Stimulated activated CD8-positive, alpha-beta memory T cell treated with anti-CD3 and anti-CD28 coated beads, Interleukin-12 subunit alpha, Interleukin-12 subunit beta, amount 100 ng/mL, for 24 hours (primary cell): ENCODE measurements at regions not wholly inside any gene's neighbourhood (a gene's known extent, or its start where the extent isn't known, plus 50 kb on each side); places are given as distances from the start of the nearest gene placed in this dataset.

Experiments used
- DNase-seq: peaks from one replicate; pipeline ENCODE4 v3.0.0-alpha.2; 2020; ENCODE audit errors: extremely low read depth

DNA sequence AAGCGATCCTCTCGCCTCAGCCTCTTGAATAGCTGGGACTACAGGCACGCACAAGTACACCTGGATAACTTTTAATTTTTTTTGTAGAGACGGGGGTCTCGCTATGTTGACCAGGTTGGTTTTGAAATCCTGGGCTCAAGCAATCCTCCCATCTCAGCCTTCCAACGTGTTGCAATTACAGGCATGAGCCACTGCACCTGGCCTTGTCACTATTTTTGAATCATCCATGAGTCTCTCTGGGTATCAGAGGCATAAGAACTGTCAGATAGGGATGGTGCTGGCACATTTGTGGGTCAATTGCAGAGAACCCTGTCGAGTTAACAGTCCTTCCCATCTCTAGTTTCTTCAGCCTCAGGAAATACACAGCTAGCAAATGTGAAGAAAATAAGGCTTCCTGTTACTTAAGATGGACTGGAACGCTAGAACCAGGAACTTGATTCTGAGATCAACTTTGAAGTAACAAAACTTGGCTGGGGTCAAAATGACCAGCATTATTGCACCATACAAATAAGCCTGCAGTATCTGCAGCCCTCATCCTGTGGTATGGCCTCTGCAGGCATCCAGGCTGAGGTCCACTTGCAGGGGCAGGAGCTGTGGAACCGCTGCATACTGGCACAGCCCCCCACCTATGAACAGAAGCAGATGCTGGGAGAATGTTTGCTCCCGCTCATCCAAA, 124.3 kb upstream of the GADD45A start:
- DNase-seq, result no peak

DNA sequence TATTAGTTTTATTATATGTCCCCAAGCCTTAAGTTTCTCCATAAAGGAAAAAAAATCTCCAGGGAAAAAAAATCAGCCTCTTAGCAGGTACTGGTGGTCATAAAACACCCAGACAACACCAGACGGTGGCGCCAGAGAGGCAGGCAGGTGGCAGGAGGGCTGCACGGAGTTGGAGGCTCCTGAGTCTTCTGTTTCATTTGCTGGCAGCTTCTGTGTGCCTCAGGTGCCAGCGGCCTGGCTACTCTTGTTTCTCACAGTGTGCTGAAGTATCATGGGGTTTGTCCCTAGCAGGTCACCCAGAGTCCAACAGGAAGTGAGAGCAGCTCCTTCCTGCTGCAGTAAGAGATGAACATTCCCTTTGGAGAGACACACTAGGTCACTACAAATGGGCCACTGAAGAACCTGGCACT, 123.3 kb upstream of the GADD45A start:
- peak; percentile 68 for DNase-seq

GRCh38 chr1:67563684-67564083, 121.3 kb upstream of the GADD45A start:
- no peak for DNase-seq

DNA sequence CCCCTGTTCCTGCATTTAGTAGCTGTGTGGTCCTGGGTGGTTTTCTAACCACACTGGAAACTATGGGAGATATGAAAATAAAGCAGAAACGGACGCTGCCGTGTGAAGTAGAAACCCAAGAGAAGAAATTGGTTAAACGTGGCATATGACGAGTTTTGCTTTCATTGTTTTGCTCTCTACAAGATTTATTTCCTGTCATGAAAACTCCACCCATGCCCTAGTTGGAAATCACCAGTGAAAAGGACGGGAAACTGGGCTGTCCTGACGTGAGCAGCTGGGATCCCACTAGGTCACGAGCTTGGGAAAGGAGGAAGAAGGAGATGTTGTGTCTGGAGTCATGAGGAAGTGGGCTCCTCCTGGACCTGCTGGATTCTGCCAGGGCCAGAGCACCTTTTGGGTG, 120.8 kb upstream of the GADD45A start:
- DNase-seq, result no peak

- DNase-seq, result no peak
Measured at GRCh38 chr1:67566803-67567377, 118.1 kb upstream of the GADD45A start.

DNA sequence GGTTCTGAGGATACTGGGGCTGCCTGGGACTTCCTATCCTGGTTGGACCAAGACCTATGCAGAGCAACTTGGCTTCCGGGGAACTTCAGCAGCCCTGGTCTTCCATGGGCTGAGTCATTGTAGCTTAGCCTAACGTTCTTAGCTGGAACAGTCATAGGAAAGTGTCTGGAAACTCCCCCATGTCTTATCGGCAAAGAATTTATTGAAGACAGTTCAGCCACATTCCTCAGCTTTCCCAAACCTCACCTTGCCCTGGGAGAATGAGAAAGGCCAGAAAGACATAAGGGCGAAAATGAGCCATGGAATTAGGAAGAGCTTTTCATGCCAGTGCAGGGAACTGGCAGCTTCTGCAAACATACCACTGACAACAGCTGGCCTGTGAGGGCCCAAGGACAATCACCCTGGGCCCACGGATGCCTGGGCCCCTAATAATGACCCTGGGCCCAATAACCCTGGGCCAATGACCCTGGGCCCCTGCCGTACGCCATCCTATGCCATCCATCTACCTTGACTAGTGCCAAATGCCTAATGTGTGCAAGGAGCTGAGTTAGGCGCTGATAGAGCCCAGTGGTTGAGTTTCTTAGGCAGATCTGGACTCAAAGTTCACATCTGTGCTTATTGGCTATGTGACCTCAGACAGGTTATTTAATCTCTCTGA, 114.4 kb upstream of the GADD45A start:
- no peak for DNase-seq

GRCh38 chr1:67571406-67571805, 113.6 kb upstream of the GADD45A start:
- no peak for DNase-seq

GRCh38 chr1:67571901-67572593, 113.0 kb upstream of the GADD45A start:
- no peak for DNase-seq

GRCh38 chr1:67572594-67573221, 112.3 kb upstream of the GADD45A start:
- no peak for DNase-seq

- DNase-seq, result no peak
Measured at GRCh38 chr1:67573311-67573872, 111.6 kb upstream of the GADD45A start.

- DNase-seq, result no peak
Measured at GRCh38 chr1:67574221-67574620, 110.8 kb upstream of the GADD45A start.

GRCh38 chr1:67575861-67576260, 109.1 kb upstream of the GADD45A start:
- DNase-seq, result no peak

GRCh38 chr1:67576474-67576873, 108.5 kb upstream of the GADD45A start:
- no peak for DNase-seq

GRCh38 chr1:67577646-67578045, 107.4 kb upstream of the GADD45A start:
- DNase-seq, result no peak

GRCh38 chr1:67578397-67579020, 106.5 kb upstream of the GADD45A start:
- no peak for DNase-seq

GRCh38 chr1:67579623-67580394, 105.2 kb upstream of the GADD45A start:
- no peak for DNase-seq

DNA sequence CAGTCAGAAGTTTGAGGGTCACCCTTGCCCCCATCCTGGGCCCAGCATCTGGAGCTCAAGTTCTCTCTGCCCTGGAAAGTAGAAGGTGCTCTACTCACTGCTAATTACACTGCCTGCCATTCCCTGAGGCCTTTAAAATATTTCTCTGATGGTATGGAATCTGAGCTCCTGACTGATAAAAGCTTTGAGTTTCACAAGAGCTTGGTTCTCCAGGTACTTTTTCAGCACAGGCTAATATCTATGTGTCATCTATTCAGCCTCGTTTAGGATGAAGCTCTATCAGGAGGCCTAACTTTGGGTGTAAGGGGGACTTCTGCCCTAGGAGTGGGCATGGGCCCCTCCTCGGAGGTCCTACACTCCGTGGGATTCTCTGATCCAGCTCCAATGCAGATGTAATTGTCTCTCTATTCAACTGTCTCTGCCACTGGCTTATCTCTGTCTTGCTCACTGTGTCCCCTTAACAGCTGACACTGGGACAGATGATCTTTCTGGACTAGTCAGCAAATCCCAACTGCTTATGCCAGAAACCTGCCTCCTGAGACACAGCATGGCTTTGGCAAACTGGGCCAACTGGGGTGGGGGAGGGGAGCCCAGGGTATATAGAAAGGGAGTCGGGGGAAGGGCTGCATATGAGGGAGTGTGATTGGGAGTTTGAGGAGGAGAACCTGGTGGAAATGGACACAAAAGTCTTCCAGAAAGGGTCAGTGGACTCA, 104.2 kb upstream of the GADD45A start:
- DNase-seq, result no peak

DNA sequence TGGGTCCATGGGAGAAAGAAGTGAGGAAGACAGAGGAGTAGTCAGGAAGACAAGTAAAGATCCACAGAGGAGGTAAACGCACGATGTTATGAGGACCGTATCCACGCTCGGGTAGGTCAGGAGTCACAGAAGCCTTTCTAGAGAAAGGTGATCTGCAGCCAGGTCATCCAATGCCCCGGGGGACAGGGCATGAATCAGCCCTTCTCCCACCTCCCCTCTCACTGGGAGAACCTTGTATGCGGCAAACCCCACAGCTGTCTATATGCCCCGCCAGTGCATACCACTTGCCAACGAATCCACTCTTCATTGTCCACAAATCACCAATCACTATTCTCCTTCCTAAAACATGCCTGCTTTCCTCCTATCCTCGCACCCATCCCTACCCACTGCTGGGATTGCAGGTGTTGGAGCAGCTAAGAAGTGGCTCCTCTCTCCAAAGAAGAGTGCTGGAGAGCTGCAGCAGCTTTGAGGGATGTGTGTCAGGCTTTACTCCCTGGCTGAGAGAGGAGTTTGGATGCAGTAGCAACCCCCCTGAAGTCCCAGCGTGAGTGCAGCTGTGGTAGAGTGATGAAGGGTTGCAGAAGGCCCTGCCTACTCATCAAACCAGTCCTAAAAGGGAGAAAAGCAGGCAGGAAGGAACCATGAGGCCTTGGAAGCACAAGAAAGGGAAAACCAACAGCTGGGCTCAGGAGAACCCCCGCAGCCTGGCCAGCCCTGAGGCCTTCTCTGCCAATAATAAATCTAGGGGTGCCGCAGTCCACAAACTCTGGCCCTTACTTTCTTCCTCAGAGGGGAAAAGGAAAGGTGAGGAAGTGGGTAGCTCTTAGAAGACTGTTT, 102.2 kb upstream of the GADD45A start:
- DNase-seq, result no peak

DNA sequence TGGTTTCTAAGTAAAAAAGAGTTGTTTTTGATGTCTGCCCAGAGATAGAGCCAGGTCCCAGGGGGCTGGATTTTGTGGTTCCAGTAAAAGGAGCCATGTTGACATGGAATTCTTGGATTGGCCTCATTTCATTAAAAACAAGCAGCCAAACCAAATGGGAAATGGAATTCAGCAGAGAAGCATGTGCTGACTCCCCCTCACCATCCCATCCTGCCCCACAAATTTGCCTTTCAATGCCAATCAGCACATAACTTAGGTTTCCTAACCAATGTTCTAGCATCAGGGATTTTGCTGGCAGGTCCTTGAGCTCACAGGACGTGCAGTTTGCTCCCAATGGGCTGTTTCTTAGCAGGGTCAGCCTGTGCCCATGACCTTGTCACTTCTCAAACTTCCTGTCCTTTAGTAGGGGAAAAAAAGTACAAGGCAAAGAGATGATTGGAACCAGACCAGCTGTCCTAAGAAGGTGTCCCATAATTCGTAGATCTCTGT, 101.5 kb upstream of the GADD45A start:
- no peak for DNase-seq
